Fibroblast of skin of abdomen (primary cell): ENCODE measurements at regions not wholly inside any gene's neighbourhood (a gene's known extent, or its start where the extent isn't known, plus 50 kb on each side); places are given as distances from the start of the nearest gene placed in this dataset.
A peak's percentile ranks its signal among the peaks of the same experiment; 100 is the strongest.

ENCODE experiments used
- DNase-seq: peaks from one replicate; pipeline ENCODE4 v3.0.0-alpha.2; 2013

DNA sequence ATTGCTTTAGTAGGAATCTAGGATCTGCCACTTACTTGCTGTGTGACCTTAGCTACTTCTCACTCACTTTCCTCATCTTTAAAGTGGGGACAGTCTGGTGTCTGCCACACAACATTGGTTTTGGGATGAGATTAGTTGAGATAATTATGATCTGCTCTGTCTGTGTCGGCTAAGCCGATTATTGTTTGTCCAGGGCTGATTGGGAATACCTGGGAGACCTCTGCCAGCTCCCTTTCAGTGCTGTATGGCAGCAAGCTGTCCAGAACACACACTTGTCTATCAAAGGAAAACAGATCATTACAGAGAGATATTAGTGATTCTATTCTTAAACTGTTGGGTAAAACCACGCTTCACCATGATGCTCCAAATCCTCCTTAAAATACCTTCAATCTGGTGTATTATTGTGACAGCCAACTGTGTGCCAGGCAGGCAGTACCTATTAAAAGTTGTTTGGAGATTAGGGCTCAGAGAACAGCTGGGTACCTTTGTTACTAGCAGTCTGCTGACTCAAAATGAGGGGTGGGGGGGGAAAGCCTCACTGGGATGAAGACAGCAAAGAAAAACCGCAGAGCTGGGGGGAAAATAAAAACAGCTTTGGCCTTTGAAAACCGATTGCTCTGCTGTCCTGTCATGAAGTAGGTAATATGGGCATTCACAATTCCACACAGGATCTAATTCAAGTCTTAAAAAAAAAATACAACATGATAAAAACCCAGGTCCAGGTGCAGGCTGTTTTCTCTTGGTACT, 458.4 kb upstream of the C9orf72 start:
- no peak for DNase-seq

DNA sequence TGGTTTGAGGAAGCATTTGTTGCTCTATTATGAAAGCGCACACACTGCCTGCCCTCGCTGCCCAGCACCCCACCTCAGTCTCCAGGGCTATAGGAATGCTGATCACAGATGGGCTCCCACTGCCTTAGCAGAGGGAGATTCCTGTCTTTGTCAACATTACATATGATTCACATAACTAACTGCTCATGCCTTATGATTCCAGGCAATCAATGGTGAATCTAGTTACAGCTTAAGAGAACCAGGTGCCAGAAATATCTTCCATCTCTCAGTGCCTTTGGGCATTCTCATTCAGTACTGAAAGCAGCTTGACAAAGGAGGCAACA, 458.9 kb upstream of the C9orf72 start:
- DNase-seq: peak; percentile 83

DNA sequence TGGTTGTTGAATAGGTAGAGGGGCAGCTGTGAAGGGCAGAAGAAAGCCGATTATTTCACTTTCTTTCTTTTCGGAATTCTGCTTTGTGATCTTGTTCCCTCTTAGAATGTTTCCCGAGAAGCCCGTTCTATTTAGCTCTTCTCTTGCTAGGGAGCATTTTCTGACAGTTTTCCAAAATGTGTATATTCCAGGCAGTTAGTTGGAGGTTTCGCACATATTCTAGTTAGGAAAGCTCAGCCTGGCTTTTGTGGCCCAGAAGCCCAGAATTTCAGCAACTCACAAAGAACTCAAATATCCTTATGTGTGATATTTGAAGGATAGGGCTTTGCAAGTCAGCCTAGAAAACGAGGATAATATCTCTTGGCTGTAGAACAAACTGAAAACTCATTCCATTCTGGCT, 461.0 kb upstream of the C9orf72 start:
- no peak for DNase-seq

GRCh38 chr9:28037968-28038367, 464.7 kb upstream of the C9orf72 start:
- no peak for DNase-seq

- no peak for DNase-seq
Observed at GRCh38 chr9:28045051-28045450, 471.8 kb upstream of the C9orf72 start.

DNA sequence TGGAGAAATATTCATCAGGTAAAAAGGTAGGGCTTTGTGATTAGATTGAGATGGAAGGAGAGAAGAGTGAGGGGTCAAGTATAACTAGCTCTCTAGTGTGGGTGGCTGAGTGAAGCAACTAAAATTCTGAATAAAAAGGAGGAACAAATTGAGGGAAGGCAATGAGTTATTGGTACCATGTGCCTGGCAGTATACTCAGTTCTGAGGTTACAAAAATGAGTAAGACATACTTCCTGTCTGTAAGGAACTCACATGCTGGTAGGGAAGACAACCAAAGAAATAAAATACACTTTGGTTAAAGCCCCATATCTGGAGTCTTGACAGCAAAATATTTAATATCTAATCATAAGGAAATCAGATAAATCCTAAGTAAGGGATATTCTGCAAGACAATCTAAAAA, 476.8 kb upstream of the C9orf72 start:
- DNase-seq: peak; percentile 67

GRCh38 chr9:28050941-28051340, 477.7 kb upstream of the C9orf72 start:
- DNase-seq: peak; percentile 61

GRCh38 chr9:28051559-28052503, 478.6 kb upstream of the C9orf72 start:
- DNase-seq: peak; percentile 86

- no peak for DNase-seq
Observed at GRCh38 chr9:28053096-28053777, 480.0 kb upstream of the C9orf72 start.

- peak; percentile 70 for DNase-seq
Observed at GRCh38 chr9:28056006-28056405, 482.7 kb upstream of the C9orf72 start.

- peak; percentile 35 for DNase-seq
Observed at GRCh38 chr9:28056466-28056865, 483.2 kb upstream of the C9orf72 start.

DNA sequence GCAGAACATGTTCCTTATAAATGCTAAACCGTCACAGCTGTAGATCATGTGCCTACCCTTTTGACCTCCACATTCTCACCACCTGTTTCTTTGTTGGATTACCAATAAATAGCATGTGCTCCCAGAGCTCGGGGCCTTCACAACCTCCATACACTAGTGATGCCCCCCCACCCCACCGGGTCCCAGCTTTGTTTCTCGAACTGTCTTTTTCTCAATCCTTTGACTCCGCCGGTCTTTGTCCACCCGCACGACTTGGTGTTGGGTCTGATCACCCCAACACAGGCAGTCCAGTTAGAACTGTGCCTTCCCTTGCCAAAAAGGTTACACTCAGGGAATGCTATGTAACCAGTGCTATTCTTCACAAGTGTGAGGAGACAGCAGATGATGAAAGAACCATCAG, 485.9 kb upstream of the C9orf72 start:
- DNase-seq: no peak

- DNase-seq: no peak
Observed at GRCh38 chr9:28064241-28064815, 491.0 kb upstream of the C9orf72 start.

GRCh38 chr9:28073270-28073669, 500.0 kb upstream of the C9orf72 start:
- DNase-seq: peak; percentile 62

GRCh38 chr9:28079677-28080076, 506.4 kb upstream of the C9orf72 start:
- no peak for DNase-seq

DNA sequence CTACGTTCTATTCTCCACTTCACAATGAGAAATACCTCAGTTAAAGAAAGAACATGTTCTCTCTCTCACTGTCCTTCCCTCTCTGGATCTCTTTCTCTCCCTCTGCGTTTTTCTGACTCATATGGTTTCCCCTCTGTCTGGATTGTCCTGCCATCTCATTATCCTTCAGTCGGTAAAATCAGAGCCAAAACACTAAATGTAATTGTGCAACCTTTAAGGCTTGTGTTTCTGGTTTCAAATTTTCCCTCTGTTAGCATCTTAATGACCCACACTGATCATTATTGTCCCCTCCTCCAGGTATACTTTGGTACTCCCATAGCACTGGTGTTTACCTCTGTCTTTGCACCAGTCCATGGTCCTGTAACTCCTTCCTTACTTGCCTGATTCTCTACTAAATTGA, 509.4 kb upstream of the C9orf72 start:
- no peak for DNase-seq

- DNase-seq: no peak
Observed at GRCh38 chr9:28086881-28087280, 513.6 kb upstream of the C9orf72 start.

DNA sequence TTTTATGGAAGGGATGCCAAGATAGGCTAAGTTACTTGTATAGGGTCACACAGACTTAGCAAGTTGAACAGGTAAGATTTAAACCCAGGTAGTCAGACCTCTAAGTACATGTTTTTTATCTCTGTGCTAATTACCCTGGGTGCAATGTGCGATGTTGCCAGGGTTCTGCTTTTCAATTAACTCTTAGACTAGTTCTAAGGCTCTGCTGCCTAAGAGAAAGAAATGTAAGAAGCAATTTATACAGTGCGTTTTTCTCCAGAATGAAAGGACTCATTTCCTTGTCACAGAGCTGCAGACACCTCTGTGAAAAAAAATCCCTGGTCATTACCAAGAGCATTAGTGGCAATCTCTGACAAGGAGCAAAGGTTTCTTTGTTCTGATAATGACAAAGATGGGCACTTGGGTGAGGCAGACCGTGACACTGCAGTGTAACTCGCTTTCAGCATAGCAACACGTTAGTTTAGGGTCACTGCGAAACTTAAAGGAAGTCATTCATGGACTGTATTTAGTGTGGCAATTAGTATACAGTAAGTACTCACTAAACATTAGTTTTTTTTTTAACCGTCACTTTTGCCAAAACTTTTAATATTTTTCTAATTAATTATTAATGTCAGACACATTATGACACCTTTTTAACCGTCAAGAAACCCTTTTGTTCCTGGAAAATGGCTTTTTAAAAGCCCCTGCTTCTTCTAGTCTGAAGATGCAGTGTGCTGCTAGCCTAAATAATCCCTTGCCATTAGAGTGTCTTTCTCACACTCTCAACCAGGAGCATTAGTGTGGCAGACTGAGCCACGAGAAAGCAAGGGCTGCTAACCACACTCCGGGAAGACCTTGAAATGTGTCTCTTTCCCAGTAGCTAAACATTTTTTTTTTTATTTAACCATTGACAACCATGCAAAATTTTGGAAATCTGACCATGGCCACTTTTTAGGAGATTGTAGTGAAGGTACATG, 520.0 kb upstream of the C9orf72 start:
- DNase-seq: no peak

DNA sequence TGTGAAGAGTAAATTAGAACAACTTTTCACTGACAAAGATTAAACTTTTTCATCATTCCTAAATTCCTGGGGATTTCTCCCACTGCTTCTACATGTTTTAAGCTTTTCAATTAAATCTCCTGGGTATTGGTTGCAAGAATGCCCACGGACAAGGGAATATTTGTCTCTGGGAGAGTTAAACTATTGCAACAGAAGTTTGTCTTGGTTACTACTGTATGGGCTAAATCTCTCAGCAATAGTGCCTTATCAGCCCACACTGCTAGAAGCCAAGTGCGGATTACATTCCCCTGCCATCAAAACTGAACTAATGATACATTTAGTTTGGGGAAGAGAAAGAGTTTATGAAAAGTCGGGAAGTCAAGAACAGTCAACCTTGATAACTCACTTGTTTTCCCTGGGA, 528.2 kb upstream of the C9orf72 start:
- no peak for DNase-seq

- DNase-seq: no peak
Observed at GRCh38 chr9:28105001-28105400, 531.7 kb upstream of the C9orf72 start.

DNA sequence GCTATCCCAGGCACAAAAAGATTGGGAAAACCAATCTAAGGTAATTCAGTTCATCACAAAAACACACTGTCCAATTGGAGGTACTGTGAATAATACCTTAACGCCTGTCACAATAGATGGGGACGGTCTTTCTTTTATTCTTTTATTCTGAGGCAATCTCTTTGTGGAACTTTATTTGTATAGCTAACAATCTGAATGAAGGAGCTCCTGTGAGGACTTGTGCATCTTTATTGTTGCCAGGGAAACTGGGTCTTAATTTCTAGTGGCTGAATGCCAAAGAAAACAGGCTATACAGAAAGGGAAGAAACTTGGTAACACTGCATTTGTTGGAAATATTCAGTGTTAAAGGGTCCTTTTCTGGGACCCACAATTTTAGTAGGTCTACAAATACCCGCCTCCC, 546.9 kb upstream of the C9orf72 start:
- no peak for DNase-seq

DNA sequence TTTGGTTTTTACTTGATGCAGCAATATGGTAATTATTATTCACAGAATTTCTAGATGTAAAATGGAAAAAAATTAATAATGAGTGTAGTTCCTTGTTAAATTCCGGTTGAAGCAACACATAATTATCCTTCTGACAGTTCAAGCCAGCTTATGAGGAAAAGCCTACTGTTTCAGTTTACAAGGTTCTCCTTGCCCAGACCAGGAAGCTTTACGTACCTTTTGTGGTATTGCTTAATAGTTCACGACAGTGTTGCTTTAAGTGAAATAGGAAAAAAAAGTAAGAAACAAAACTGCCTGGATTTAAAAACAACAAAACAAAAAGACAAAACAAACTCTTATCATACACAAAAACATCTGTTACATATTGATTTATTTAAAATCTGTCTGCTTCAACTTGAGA, 547.3 kb upstream of the C9orf72 start:
- no peak for DNase-seq
